ENCODE measurements at regions not wholly inside any gene's neighbourhood (a gene's known extent, or its start where the extent isn't known, plus 50 kb on each side); places are given as distances from the start of the nearest gene placed in this dataset.

DNA sequence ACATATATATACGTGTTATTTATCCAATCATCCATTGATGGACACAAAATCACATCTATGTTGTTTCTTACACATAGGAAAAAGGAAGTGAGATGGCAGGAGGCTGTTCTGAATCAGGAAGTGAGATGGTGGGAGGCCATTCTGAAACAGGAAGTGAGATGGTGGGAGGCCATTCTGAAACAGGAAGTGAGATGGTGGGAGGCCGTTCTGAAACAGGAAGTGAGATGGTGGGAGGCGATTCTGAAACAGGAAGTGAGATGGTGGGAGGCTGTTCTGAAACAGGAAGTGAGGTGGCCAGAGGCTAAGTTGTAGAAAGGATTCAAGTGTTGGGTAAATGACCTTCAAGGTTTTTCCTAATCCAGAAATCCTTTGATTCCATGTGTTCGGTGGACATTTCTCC lies 921.5 kb downstream of the TYW1 start:
- TF ChIP-seq EZH2 (IDR thresholded peaks at IDR 0.05) (no peak), POLR2AphosphoS5 (IDR thresholded peaks at IDR 0.05; ENCODE audit: borderline replicate concordance, low read depth, low read length) (no peak), FOXP2 (optimal IDR thresholded peaks at IDR 0.05; ENCODE audit: control extremely low read depth, extremely low read length, insufficient read depth) (no peak)
